Hindlimb muscle (tissue), 1 donor: ENCODE measurements at regions not wholly inside any gene's neighbourhood (a gene's known extent, or its start where the extent isn't known, plus 50 kb on each side); places are given as distances from the start of the nearest gene placed in this dataset.
"Not testable (repeated sequence)": the region's sequence is repeated elsewhere in the genome, so short reads cannot be mapped to it uniquely, and the experiment has no call there.

Source experiments
- DNase-seq: peaks from one replicate; pipeline ENCODE4 v3.0.0-alpha.2; 2013

- DNase-seq, result not testable (repeated sequence)
These were observed 1417.2 kb downstream of the FSTL5 start for GRCh38 chr4:160746585-160746984.

- DNase-seq, result no peak
These were observed 1391.1 kb downstream of the FSTL5 start for GRCh38 chr4:160772668-160773067.

GRCh38 chr4:160795216-160795615, 1368.6 kb downstream of the FSTL5 start:
- no peak for DNase-seq

- DNase-seq, result no peak
These were observed 1355.6 kb downstream of the FSTL5 start for GRCh38 chr4:160808174-160808573.

- DNase-seq, result no peak
These were observed 1354.2 kb downstream of the FSTL5 start for GRCh38 chr4:160809576-160809975.

GRCh38 chr4:160810424-160810823, 1353.4 kb downstream of the FSTL5 start:
- DNase-seq, result no peak

- no peak for DNase-seq
These were observed 1352.9 kb downstream of the FSTL5 start for GRCh38 chr4:160810941-160811340.

GRCh38 chr4:160811956-160812355, 1351.8 kb downstream of the FSTL5 start:
- no peak for DNase-seq

- no peak for DNase-seq
These were observed 1349.1 kb downstream of the FSTL5 start for GRCh38 chr4:160814726-160815125.

GRCh38 chr4:160818571-160818970, 1345.2 kb downstream of the FSTL5 start:
- no peak for DNase-seq

- DNase-seq, result no peak
These were observed 1344.0 kb downstream of the FSTL5 start for GRCh38 chr4:160819791-160820190.

- no peak for DNase-seq
These were observed 1339.3 kb downstream of the FSTL5 start for GRCh38 chr4:160824481-160824880.

GRCh38 chr4:160825644-160826338, 1338.0 kb downstream of the FSTL5 start:
- DNase-seq, result no peak

GRCh38 chr4:160826339-160826679, 1337.5 kb downstream of the FSTL5 start:
- DNase-seq, result no peak

- DNase-seq, result no peak
These were observed 1332.5 kb downstream of the FSTL5 start for GRCh38 chr4:160831165-160831922.

- DNase-seq, result no peak
These were observed 1328.0 kb downstream of the FSTL5 start for GRCh38 chr4:160835789-160836188.

- DNase-seq, result no peak
These were observed 1327.4 kb downstream of the FSTL5 start for GRCh38 chr4:160836431-160836830.

- DNase-seq, result no peak
These were observed 1317.7 kb downstream of the FSTL5 start for GRCh38 chr4:160846121-160846520.

- no peak for DNase-seq
These were observed 1316.6 kb downstream of the FSTL5 start for GRCh38 chr4:160847228-160847627.

- DNase-seq, result no peak
These were observed 1315.3 kb downstream of the FSTL5 start for GRCh38 chr4:160848489-160848888.

- peak; percentile 1 for DNase-seq
These were observed 1314.7 kb downstream of the FSTL5 start for GRCh38 chr4:160848901-160849760.

GRCh38 chr4:160864253-160864652, 1299.5 kb downstream of the FSTL5 start:
- no peak for DNase-seq

GRCh38 chr4:160869899-160870298, 1293.9 kb downstream of the FSTL5 start:
- DNase-seq, result no peak
